ENCODE measurements at regions not wholly inside any gene's neighbourhood (a gene's known extent, or its start where the extent isn't known, plus 50 kb on each side); places are given as distances from the start of the nearest gene placed in this dataset.

GRCh38 chr3:27971600-27971999 is 249.5 kb upstream of the EOMES start:
- no peak overlapping the region for H3K9ac ChIP-seq (replicated peaks; ENCODE audit: extremely low read depth, insufficient read depth, low read length)
- CTCF ChIA-PET = no interaction called here
- H3K9me1 ChIP-seq (replicated peaks; ENCODE audit: control insufficient read depth, extremely low read depth, insufficient read depth, low read length) = no peaks in the 10 kb centered on the region
- H3K27ac ChIP-seq (ENCODE audit: insufficient read depth, low read depth, low read length) = no peak overlapping the region
- dilution Hi-C loops (cut with MboI; ENCODE audit: extremely low pct_ligation_motif_present, low sequenced_read_pairs) = no loop called here
- H4K20me1 ChIP-seq (replicated peaks; ENCODE audit: control insufficient read depth, extremely low read depth, insufficient read depth, low read length) = no peaks in the 10 kb centered on the region
- BruUV-seq (replicated peaks) = no TSS peak
- intact Hi-C loops (cut with micrococcal nuclease) = no loop called here
- H3K36me3 ChIP-seq (ENCODE audit: control insufficient read depth in 2 of 2, extremely low read depth in 1 of 2, insufficient read depth in 2 of 2, low read length in 2 of 2) = no peaks in the 10 kb centered on the region
- FAIRE-seq (no peak), DNase-seq (ENCODE audit: low read depth, low spot score) (no peak)
- TF ChIP-seq EZH2 (IDR thresholded peaks at IDR 0.05; ENCODE audit: borderline replicate concordance, low read depth, low read length, severe bottlenecking) (no peak), GATA2 (IDR thresholded peaks at IDR 0.05; ENCODE audit: insufficient read depth, insufficient read length, low read depth, low read length) (no peak), POLR2AphosphoS5 (IDR thresholded peaks at IDR 0.05; ENCODE audit: insufficient read depth, low read depth, low read length) (no peak), POLR2A (IDR thresholded peaks at IDR 0.05; ENCODE audit: low read depth, low read length) (no peak)
- H3K9me3 ChIP-seq (replicated peaks; ENCODE audit: control insufficient read depth, insufficient read depth, low read length) = no peaks in the 10 kb centered on the region
- H3K27me3 ChIP-seq (ENCODE audit: control insufficient read depth in 2 of 2, insufficient read depth in 2 of 2, low read length in 2 of 2) = no peaks in the 10 kb centered on the region
- no peak overlapping the region for H3K4me3 ChIP-seq (replicated peaks in 1 of 3; ENCODE audit: insufficient read depth in 1 of 3, low read depth in 1 of 3, low read length in 3 of 3)
- no peak overlapping the region for H3K4me2 ChIP-seq (ENCODE audit: insufficient read depth, low read length)
- H3K4me1 ChIP-seq (ENCODE audit: control insufficient read depth, extremely low read depth, insufficient read depth, low read length) = no peaks in the 10 kb centered on the region
- POLR2A ChIA-PET = no interaction called here
- H2AFZ ChIP-seq (ENCODE audit: low read depth, low read length) = no peak overlapping the region
- no peaks in the 10 kb centered on the region for H3K79me2 ChIP-seq (ENCODE audit: control insufficient read depth, insufficient read depth, low read length)

- Histone ChIP-seq H3K79me2 (ENCODE audit: control insufficient read depth, insufficient read depth, low read length) (no peaks in the 10 kb centered on the region), H3K36me3 (ENCODE audit: control insufficient read depth in 2 of 2, extremely low read depth in 1 of 2, insufficient read depth in 2 of 2, low read length in 2 of 2) (no peaks in the 10 kb centered on the region), H3K27ac (ENCODE audit: insufficient read depth, low read depth, low read length) (no peak overlapping the region), H3K4me3 (replicated peaks in 1 of 3; ENCODE audit: insufficient read depth in 1 of 3, low read depth in 1 of 3, low read length in 3 of 3) (no peak overlapping the region), H3K4me2 (ENCODE audit: insufficient read depth, low read length) (no peak overlapping the region), H3K4me1 (ENCODE audit: control insufficient read depth, extremely low read depth, insufficient read depth, low read length) (no peaks in the 10 kb centered on the region), H3K27me3 (ENCODE audit: control insufficient read depth in 2 of 2, insufficient read depth in 2 of 2, low read length in 2 of 2) (no peaks in the 10 kb centered on the region), H2AFZ (ENCODE audit: low read depth, low read length) (no peak overlapping the region), H3K9ac (replicated peaks; ENCODE audit: extremely low read depth, insufficient read depth, low read length) (no peak overlapping the region), H4K20me1 (replicated peaks; ENCODE audit: control insufficient read depth, extremely low read depth, insufficient read depth, low read length) (no peaks in the 10 kb centered on the region), H3K9me3 (replicated peaks; ENCODE audit: control insufficient read depth, insufficient read depth, low read length) (no peaks in the 10 kb centered on the region), H3K9me1 (replicated peaks; ENCODE audit: control insufficient read depth, extremely low read depth, insufficient read depth, low read length) (no peaks in the 10 kb centered on the region)
- intact Hi-C loops (cut with micrococcal nuclease) (no loop called here), dilution Hi-C loops (cut with MboI; ENCODE audit: extremely low pct_ligation_motif_present, low sequenced_read_pairs) (no loop called here)
- no peak for DNase-seq (ENCODE audit: low read depth, low spot score)
- no peak for FAIRE-seq
- BruUV-seq (replicated peaks) = no TSS peak
- POLR2A ChIA-PET = no interaction called here
- CTCF ChIA-PET = no interaction called here
- no peak for TF ChIP-seq JUN (IDR thresholded peaks at IDR 0.05; ENCODE audit: borderline replicate concordance, insufficient read depth, insufficient read length, low read depth)
- TF ChIP-seq FOS (IDR thresholded peaks at IDR 0.05; ENCODE audit: borderline replicate concordance, insufficient read depth, low read length) = peak; percentile 17
Observed at GRCh38 chr3:27976933-27977332, 254.8 kb upstream of the EOMES start.
